Fibroblast of lung (primary cell): ENCODE measurements at regions not wholly inside any gene's neighbourhood (a gene's known extent, or its start where the extent isn't known, plus 50 kb on each side); places are given as distances from the start of the nearest gene placed in this dataset.
A peak's percentile ranks its signal among the peaks of the same experiment; 100 is the strongest.

Source experiments
- DNase-seq, 2 donors: peaks; one replicate each; pipeline versions ENCODE4 v3.0.0 to v3.0.0-alpha.2; 2010; ENCODE audit warnings: low read depth in 2 of 2
- H2AFZ ChIP-seq: 2 replicates; pipeline ENCODE4 v1.5.1; 2012; ENCODE audit warnings: low read length, control low read depth, inconsistent platforms
- H3K27ac ChIP-seq: 2 replicates; pipeline ENCODE4 v1.5.1; 2011; ENCODE audit warnings: low read length, control low read depth; ENCODE audit not compliant: insufficient read depth
- H3K27me3 ChIP-seq: 2 replicates; pipeline ENCODE4 v1.5.1; 2011; ENCODE audit warnings: mild to moderate bottlenecking, low read length; ENCODE audit not compliant: control insufficient read depth, insufficient read depth
- H3K36me3 ChIP-seq: 2 replicates; pipeline ENCODE4 v1.5.1; 2011; ENCODE audit warnings: low read length; ENCODE audit not compliant: control insufficient read depth, insufficient read depth
- H3K4me1 ChIP-seq: 2 replicates; pipeline ENCODE4 v1.5.1; 2011; ENCODE audit warnings: low read length; ENCODE audit not compliant: control insufficient read depth, insufficient read depth; ENCODE audit errors: extremely low read depth
- H3K4me2 ChIP-seq: 2 replicates; pipeline ENCODE4 v1.5.1; 2011; ENCODE audit warnings: low read length, control low read depth; ENCODE audit not compliant: insufficient read depth; ENCODE audit errors: extremely low read depth
- H3K4me3 ChIP-seq, 4 experiments: fragments of 200-600 bp in 1 of 4; sonication (generic) in 1 of 4; replicated peaks in 1 of 4; 2 replicates each; pipeline ENCODE4 v1.5.1; 2011 to 2016; ENCODE audit warnings: low read length in 4 of 4, low read depth in 3 of 4, mild to moderate bottlenecking in 3 of 4, control low read depth in 2 of 4, inconsistent platforms in 1 of 4, mixed read lengths in 1 of 4; ENCODE audit not compliant: insufficient read depth in 1 of 4; ENCODE audit errors: control extremely low read depth in 1 of 4
- H3K79me2 ChIP-seq: 2 replicates; pipeline ENCODE4 v1.5.1; 2012; ENCODE audit warnings: mild to moderate bottlenecking, low read length, inconsistent platforms; ENCODE audit not compliant: control insufficient read depth, insufficient read depth
- H3K9ac ChIP-seq: 2 replicates; pipeline ENCODE4 v1.5.1; 2011; ENCODE audit warnings: mild to moderate bottlenecking, low read length, control low read depth; ENCODE audit not compliant: insufficient read depth
- H3K9me3 ChIP-seq: 2 replicates; pipeline ENCODE4 v1.5.1; 2012; ENCODE audit warnings: low read depth, low read length; ENCODE audit not compliant: control insufficient read depth, insufficient read depth
- H4K20me1 ChIP-seq: 2 replicates; pipeline ENCODE4 v1.5.1; 2011; ENCODE audit warnings: low read length; ENCODE audit not compliant: control insufficient read depth, insufficient read depth; ENCODE audit errors: extremely low read depth
- CTCF ChIP-seq, 2 donors: IDR thresholded peaks in 1 of 2; conservative IDR thresholded peaks in 1 of 2; 1 replicate in 1 of 2; 2 replicates in 1 of 2; pipeline ENCODE4 v1.5.1; 2011 to 2012; ENCODE audit warnings: low read length in 2 of 2, control low read depth in 1 of 2, inconsistent platforms in 1 of 2, low read depth in 1 of 2, mild to moderate bottlenecking in 1 of 2
- EZH2 ChIP-seq: IDR thresholded peaks from 2 replicates; pipeline ENCODE4 v1.5.1; 2012; ENCODE audit warnings: low read length, control low read depth, mild to moderate bottlenecking; ENCODE audit errors: missing control alignments

GRCh38 chr7:124376111-124376510, 343.2 kb upstream of the TMEM229A start:
- H4K20me1 ChIP-seq = no peaks in the 10 kb centered on the region
- H3K4me1 ChIP-seq = no peaks in the 10 kb centered on the region
- H3K36me3 ChIP-seq = no peaks in the 10 kb centered on the region
- H3K27me3 ChIP-seq = no peaks in the 10 kb centered on the region
- H3K4me2 ChIP-seq = no peak overlapping the region
- no peak overlapping the region for H3K4me3 ChIP-seq
- peak in 1 of 2 donors; percentile 48 for DNase-seq
- TF ChIP-seq EZH2 (no peak), CTCF (conservative IDR thresholded peaks at IDR 0.05 in 1 of 2, IDR thresholded peaks at IDR 0.05 in 1 of 2; ENCODE audit: low read depth in 1 of 2, low read length in 2 of 2) (no peak)
- no peak overlapping the region for H2AFZ ChIP-seq
- no peak overlapping the region for H3K9ac ChIP-seq
- no peaks in the 10 kb centered on the region for H3K9me3 ChIP-seq
- no peak overlapping the region for H3K27ac ChIP-seq
- H3K79me2 ChIP-seq = no peaks in the 10 kb centered on the region

GRCh38 chr7:124375391-124375790, 342.5 kb upstream of the TMEM229A start:
- Histone ChIP-seq H3K79me2 (no peaks in the 10 kb centered on the region), H3K27ac (no peak overlapping the region), H4K20me1 (no peaks in the 10 kb centered on the region), H3K4me1 (no peaks in the 10 kb centered on the region), H3K36me3 (no peaks in the 10 kb centered on the region), H3K27me3 (no peaks in the 10 kb centered on the region), H3K4me3 (no peak overlapping the region), H3K9ac (no peak overlapping the region), H3K9me3 (no peaks in the 10 kb centered on the region), H3K4me2 (no peak overlapping the region), H2AFZ (no peak overlapping the region)
- TF ChIP-seq CTCF (conservative IDR thresholded peaks at IDR 0.05 in 1 of 2, IDR thresholded peaks at IDR 0.05 in 1 of 2; ENCODE audit: low read depth in 1 of 2, low read length in 2 of 2) = no peak
- TF ChIP-seq EZH2 = no peak
- no peak for DNase-seq

GRCh38 chr7:124369310-124369709, 336.4 kb upstream of the TMEM229A start:
- Histone ChIP-seq H4K20me1 (no peaks in the 10 kb centered on the region), H3K79me2 (no peaks in the 10 kb centered on the region), H2AFZ (no peak overlapping the region), H3K4me3 (no peak overlapping the region), H3K27ac (no peak overlapping the region), H3K9me3 (no peaks in the 10 kb centered on the region), H3K9ac (no peak overlapping the region), H3K4me2 (no peak overlapping the region), H3K27me3 (no peaks in the 10 kb centered on the region), H3K4me1 (no peaks in the 10 kb centered on the region), H3K36me3 (no peaks in the 10 kb centered on the region)
- peak in 1 of 2 donors; percentile 3 for DNase-seq
- no peak for TF ChIP-seq CTCF (conservative IDR thresholded peaks at IDR 0.05 in 1 of 2, IDR thresholded peaks at IDR 0.05 in 1 of 2; ENCODE audit: low read depth in 1 of 2, low read length in 2 of 2)
- TF ChIP-seq EZH2 = no peak
